ENCODE measurements at regions not wholly inside any gene's neighbourhood (a gene's known extent, or its start where the extent isn't known, plus 50 kb on each side); places are given as distances from the start of the nearest gene placed in this dataset.

DNA sequence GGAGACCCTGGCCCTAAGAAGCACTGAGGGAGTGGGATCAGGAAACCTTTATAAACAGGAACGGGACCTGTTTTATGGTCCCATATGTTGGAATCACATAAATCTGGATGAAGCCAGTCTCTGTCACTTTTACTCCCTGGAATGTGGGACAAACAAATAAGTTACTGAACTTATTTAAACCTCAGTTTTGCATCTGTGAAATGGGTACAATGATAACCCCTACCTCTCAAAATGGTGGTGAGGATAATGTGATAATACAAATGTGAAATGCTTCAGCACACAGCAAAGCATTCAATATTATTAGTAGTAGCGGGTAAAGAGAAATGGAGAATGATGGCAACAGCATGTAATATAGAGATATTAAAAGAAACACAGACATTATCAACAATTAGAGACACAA is 298.9 kb downstream of the ZSWIM6 start:
- peaks cover 0 to 20% (median 16%) of the 10 kb centered on the region in 4 donors for H3K4me1 ChIP-seq
- H3K9me3 ChIP-seq, result no peaks in the 10 kb centered on the region
- H3K27ac ChIP-seq, result peak overlapping the region in 1 of 4 donors; percentile 51
- no peak for TF ChIP-seq POLR2AphosphoS5 (IDR thresholded peaks at IDR 0.05)
- TF ChIP-seq EP300 (IDR thresholded peaks at IDR 0.05), result no peak
- no peak for TF ChIP-seq POLR2A (IDR thresholded peaks at IDR 0.05)
- TF ChIP-seq, protein P1, sequence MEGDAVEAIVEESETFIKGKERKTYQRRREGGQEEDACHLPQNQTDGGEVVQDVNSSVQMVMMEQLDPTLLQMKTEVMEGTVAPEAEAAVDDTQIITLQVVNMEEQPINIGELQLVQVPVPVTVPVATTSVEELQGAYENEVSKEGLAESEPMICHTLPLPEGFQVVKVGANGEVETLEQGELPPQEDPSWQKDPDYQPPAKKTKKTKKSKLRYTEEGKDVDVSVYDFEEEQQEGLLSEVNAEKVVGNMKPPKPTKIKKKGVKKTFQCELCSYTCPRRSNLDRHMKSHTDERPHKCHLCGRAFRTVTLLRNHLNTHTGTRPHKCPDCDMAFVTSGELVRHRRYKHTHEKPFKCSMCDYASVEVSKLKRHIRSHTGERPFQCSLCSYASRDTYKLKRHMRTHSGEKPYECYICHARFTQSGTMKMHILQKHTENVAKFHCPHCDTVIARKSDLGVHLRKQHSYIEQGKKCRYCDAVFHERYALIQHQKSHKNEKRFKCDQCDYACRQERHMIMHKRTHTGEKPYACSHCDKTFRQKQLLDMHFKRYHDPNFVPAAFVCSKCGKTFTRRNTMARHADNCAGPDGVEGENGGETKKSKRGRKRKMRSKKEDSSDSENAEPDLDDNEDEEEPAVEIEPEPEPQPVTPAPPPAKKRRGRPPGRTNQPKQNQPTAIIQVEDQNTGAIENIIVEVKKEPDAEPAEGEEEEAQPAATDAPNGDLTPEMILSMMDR (IDR thresholded peaks at IDR 0.05), result no peak
- 94% methylated on average over 2 of the region's 2 CpGs for WGBS, 2 donors
- no peaks in the 10 kb centered on the region for H3K36me3 ChIP-seq
- DNase-seq (no peak), ATAC-seq (ENCODE audit: low FRiP score in 2 of 2) (no peak)
- H3K4me3 ChIP-seq, result no peak overlapping the region
- H3K27me3 ChIP-seq, result no peaks in the 10 kb centered on the region

DNA sequence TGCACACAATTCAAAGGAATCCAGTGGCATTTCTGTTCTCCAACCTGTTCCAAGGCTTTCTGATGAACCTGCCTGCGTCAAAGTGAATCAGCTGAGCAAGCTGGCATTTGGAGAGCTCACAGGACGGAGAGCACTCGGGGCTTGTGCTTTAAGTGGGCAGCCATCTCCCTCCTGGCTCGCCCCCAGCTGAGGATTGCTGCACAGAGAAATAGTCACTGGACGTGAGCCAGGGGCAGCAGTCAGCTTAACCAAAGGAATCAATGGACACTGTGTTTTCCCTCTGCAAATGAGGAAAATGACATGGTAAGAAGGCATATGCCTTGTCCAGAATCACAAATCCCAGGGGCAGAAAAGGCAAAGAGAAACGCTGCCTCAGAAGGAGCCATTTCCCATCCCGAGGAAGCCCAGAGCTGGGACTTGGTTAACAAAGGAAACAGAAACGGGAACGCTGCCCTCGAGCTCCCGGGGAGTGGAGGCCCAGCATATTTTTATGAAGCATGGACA is 299.4 kb downstream of the ZSWIM6 start:
- TF ChIP-seq POLR2AphosphoS5 (IDR thresholded peaks at IDR 0.05) (no peak), EP300 (IDR thresholded peaks at IDR 0.05) (no peak), POLR2A (IDR thresholded peaks at IDR 0.05) (no peak)
- TF ChIP-seq, protein P1 (IDR thresholded peaks at IDR 0.05), result no peak
- Histone ChIP-seq H3K27ac (peak overlapping the region in 2 of 4 donors; percentile 2 to 51), H3K4me1 (peaks cover 0 to 14% (median 10%) of the 10 kb centered on the region in 4 donors), H3K27me3 (no peaks in the 10 kb centered on the region), H3K9me3 (no peaks in the 10 kb centered on the region), H3K4me3 (no peak overlapping the region), H3K36me3 (no peaks in the 10 kb centered on the region)
- peak in 1 of 2 donors; percentile 37 for ATAC-seq (ENCODE audit: low FRiP score in 2 of 2)
- DNase-seq, result no peak
- WGBS, 2 donors, result 32 to 37% methylated on average over 11 of the region's 11 CpGs

DNA sequence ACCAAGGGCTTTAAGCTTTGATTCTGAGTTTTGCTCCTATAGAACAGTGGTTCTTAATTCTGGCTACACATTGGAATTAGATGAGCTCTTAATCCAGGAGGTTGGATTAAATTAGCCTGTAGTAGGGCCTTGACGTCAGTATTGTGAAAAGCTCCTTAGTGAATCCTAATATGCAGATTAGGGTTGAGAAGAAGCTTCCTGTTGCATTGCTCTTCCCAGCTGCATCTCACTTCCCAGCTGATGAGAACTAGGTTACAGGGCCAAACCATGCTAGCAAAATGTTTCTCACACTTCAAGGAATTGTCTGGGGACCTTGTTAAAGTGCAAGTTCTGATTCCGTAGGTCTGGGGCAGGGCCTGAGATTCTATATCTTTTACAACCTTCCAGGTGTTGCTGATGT is 300.0 kb downstream of the ZSWIM6 start:
- H3K27ac ChIP-seq, result no peak overlapping the region

DNA sequence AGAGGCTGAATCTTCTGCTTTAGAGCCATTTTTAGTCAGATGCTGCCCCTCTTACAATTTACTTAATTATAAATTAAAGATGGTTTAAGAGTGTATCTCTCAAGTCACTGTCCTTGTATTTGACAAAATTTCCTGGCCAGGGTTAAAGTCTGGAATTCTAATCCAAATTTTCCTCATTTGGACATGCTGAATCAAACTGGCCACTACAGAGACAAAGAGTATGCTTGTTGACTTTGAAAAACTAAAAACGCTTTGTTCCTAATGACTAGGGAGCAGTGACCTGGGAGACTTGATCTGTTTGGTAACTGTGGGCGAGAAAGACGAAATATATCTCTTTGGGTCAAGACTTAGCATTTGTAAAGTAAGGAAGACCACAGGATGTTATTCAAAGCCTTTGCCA is 303.2 kb downstream of the ZSWIM6 start:
- WGBS, 2 donors, result 90 to 91% methylated on average over 3 of the region's 3 CpGs
- no peaks in the 10 kb centered on the region for H3K27me3 ChIP-seq
- TF ChIP-seq POLR2AphosphoS5 (IDR thresholded peaks at IDR 0.05) (no peak), EP300 (IDR thresholded peaks at IDR 0.05) (no peak), POLR2A (IDR thresholded peaks at IDR 0.05) (no peak)
- TF ChIP-seq, protein P1 (IDR thresholded peaks at IDR 0.05), result no peak
- DNase-seq (no peak), ATAC-seq (ENCODE audit: low FRiP score in 2 of 2) (no peak)
- peaks cover 3 to 10% (median 7%) of the 10 kb centered on the region in 4 donors for H3K4me1 ChIP-seq
- H3K4me3 ChIP-seq, result no peak overlapping the region
- no peaks in the 10 kb centered on the region for H3K36me3 ChIP-seq
- H3K9me3 ChIP-seq, result no peaks in the 10 kb centered on the region
- H3K27ac ChIP-seq, result no peak overlapping the region

More for the DNA sequence above, 300.0 kb downstream of the ZSWIM6 start:
- H3K27me3 ChIP-seq, result no peaks in the 10 kb centered on the region
- H3K36me3 ChIP-seq, result no peaks in the 10 kb centered on the region
- peaks cover 0 to 10% (median 7%) of the 10 kb centered on the region in 4 donors for H3K4me1 ChIP-seq
- TF ChIP-seq POLR2A (IDR thresholded peaks at IDR 0.05) (no peak), POLR2AphosphoS5 (IDR thresholded peaks at IDR 0.05) (no peak), EP300 (IDR thresholded peaks at IDR 0.05) (no peak)
- TF ChIP-seq, protein P1 (IDR thresholded peaks at IDR 0.05), result no peak
- H3K9me3 ChIP-seq, result no peaks in the 10 kb centered on the region
- DNase-seq (no peak), ATAC-seq (ENCODE audit: low FRiP score in 2 of 2) (no peak)
- WGBS, 2 donors, result 86 to 91% methylated on average over 2 of the region's 2 CpGs
- no peak overlapping the region for H3K4me3 ChIP-seq

DNA sequence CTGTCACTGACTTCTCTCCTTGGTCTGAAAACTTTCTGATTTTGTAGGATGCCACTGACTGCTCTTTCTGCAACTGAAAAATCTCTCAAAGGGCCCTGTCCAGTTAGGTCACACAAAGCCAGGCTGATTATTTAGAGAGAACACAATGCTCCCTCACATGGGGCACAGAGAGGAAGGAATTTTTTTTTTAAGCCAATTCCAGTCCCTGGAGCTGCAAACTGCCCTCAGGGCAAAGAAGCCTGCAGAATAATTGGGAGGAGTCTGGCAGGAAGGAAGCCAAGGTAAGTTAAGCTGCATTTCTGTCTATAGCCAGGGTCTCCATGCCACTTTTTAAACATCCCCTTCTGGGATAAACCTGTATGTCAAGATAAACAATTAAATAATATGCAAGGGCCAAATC is 305.5 kb downstream of the ZSWIM6 start:
- H3K36me3 ChIP-seq, result no peaks in the 10 kb centered on the region
- H3K4me3 ChIP-seq, result no peak overlapping the region
- H3K27me3 ChIP-seq, result no peaks in the 10 kb centered on the region
- no peak for DNase-seq
- no peak overlapping the region for H3K27ac ChIP-seq
- TF ChIP-seq POLR2A (IDR thresholded peaks at IDR 0.05), result no peak
- TF ChIP-seq, protein P1 (IDR thresholded peaks at IDR 0.05), result no peak
- no peaks in the 10 kb centered on the region for H3K9me3 ChIP-seq
- no peak for ATAC-seq (ENCODE audit: low FRiP score in 2 of 2)
- peaks cover 0 to 3% (median 0%) of the 10 kb centered on the region in 4 donors for H3K4me1 ChIP-seq
